ENCODE measurements at regions not wholly inside any gene's neighbourhood (a gene's known extent, or its start where the extent isn't known, plus 50 kb on each side); places are given as distances from the start of the nearest gene placed in this dataset.
A peak's percentile ranks its signal among the peaks of the same experiment; 100 is the strongest.

- Histone ChIP-seq H3K4me1 (ENCODE audit: insufficient read depth, low read length) (no peaks in the 10 kb centered on the region; the same call in 1 of the 2 replicates), H3K27me3 (ENCODE audit: insufficient read depth, low read length) (peaks cover 51% of the 10 kb centered on the region), H3K9me3 (ENCODE audit: insufficient read depth, low read depth, low read length) (no peaks in the 10 kb centered on the region), H3K36me3 (ENCODE audit: insufficient read depth, low read depth, low read length) (no peaks in the 10 kb centered on the region), H3K4me3 (ENCODE audit: low read length) (peak overlapping the region; percentile 78), H3K9ac (ENCODE audit: low read depth, low read length) (peak overlapping the region; percentile 54; the same call in 1 of the 2 replicates), H3K27ac (ENCODE audit: low read length) (no peak overlapping the region)
Measured at GRCh38 chr4:180057891-180058671, 2185.1 kb upstream of the TENM3 start.

GRCh38 chr4:180058691-180059215 lies 2184.4 kb upstream of the TENM3 start:
- Histone ChIP-seq H3K27me3 (ENCODE audit: insufficient read depth, low read length) (peaks cover 51% of the 10 kb centered on the region), H3K36me3 (ENCODE audit: insufficient read depth, low read depth, low read length) (no peaks in the 10 kb centered on the region), H3K9ac (ENCODE audit: low read depth, low read length) (no peak overlapping the region; the same call in 1 of the 2 replicates), H3K9me3 (ENCODE audit: insufficient read depth, low read depth, low read length) (no peaks in the 10 kb centered on the region), H3K27ac (ENCODE audit: low read length) (no peak overlapping the region), H3K4me1 (ENCODE audit: insufficient read depth, low read length) (no peaks in the 10 kb centered on the region; the same call in 1 of the 2 replicates), H3K4me3 (ENCODE audit: low read length) (peak overlapping the region; percentile 88)

- no peaks in the 10 kb centered on the region for H3K9me3 ChIP-seq (ENCODE audit: insufficient read depth, low read depth, low read length)
- no peak overlapping the region; the same call in 1 of the 2 replicates for H3K9ac ChIP-seq (ENCODE audit: low read depth, low read length)
- no peak overlapping the region for H3K27ac ChIP-seq (ENCODE audit: low read length)
- H3K27me3 ChIP-seq (ENCODE audit: insufficient read depth, low read length) = peaks cover 51% of the 10 kb centered on the region
- H3K36me3 ChIP-seq (ENCODE audit: insufficient read depth, low read depth, low read length) = no peaks in the 10 kb centered on the region
- peak overlapping the region; percentile 88 for H3K4me3 ChIP-seq (ENCODE audit: low read length)
- H3K4me1 ChIP-seq (ENCODE audit: insufficient read depth, low read length) = no peaks in the 10 kb centered on the region; the same call in 1 of the 2 replicates
Measured at GRCh38 chr4:180059216-180059881, 2183.9 kb upstream of the TENM3 start.

- no peaks in the 10 kb centered on the region; the same call in 1 of the 2 replicates for H3K4me1 ChIP-seq (ENCODE audit: insufficient read depth, low read length)
- H3K36me3 ChIP-seq (ENCODE audit: insufficient read depth, low read depth, low read length) = no peaks in the 10 kb centered on the region
- H3K4me3 ChIP-seq (ENCODE audit: low read length) = peak overlapping the region; percentile 88
- H3K9ac ChIP-seq (ENCODE audit: low read depth, low read length) = no peak overlapping the region
- no peak overlapping the region for H3K27ac ChIP-seq (ENCODE audit: low read length)
- H3K27me3 ChIP-seq (ENCODE audit: insufficient read depth, low read length) = peaks cover 51% of the 10 kb centered on the region
- H3K9me3 ChIP-seq (ENCODE audit: insufficient read depth, low read depth, low read length) = no peaks in the 10 kb centered on the region
Measured at GRCh38 chr4:180060159-180060889, 2182.9 kb upstream of the TENM3 start.

GRCh38 chr4:180081072-180081471 lies 2162.1 kb upstream of the TENM3 start:
- Histone ChIP-seq H3K4me3 (ENCODE audit: low read length) (no peak overlapping the region), H3K9ac (ENCODE audit: low read depth, low read length) (no peak overlapping the region), H3K9me3 (ENCODE audit: insufficient read depth, low read depth, low read length) (no peaks in the 10 kb centered on the region), H3K36me3 (ENCODE audit: insufficient read depth, low read depth, low read length) (no peaks in the 10 kb centered on the region), H3K27me3 (ENCODE audit: insufficient read depth, low read length) (no peaks in the 10 kb centered on the region), H3K27ac (ENCODE audit: low read length) (no peak overlapping the region), H3K4me1 (ENCODE audit: insufficient read depth, low read length) (peaks cover 10% of the 10 kb centered on the region; the same call in 1 of the 2 replicates)

- Histone ChIP-seq H3K27me3 (ENCODE audit: insufficient read depth, low read length) (no peaks in the 10 kb centered on the region), H3K27ac (ENCODE audit: low read length) (no peak overlapping the region), H3K4me3 (ENCODE audit: low read length) (no peak overlapping the region), H3K36me3 (ENCODE audit: insufficient read depth, low read depth, low read length) (no peaks in the 10 kb centered on the region), H3K9ac (ENCODE audit: low read depth, low read length) (no peak overlapping the region), H3K9me3 (ENCODE audit: insufficient read depth, low read depth, low read length) (no peaks in the 10 kb centered on the region), H3K4me1 (ENCODE audit: insufficient read depth, low read length) (no peaks in the 10 kb centered on the region)
Measured at GRCh38 chr4:180084561-180084960, 2158.6 kb upstream of the TENM3 start.

GRCh38 chr4:180086480-180087190 lies 2156.6 kb upstream of the TENM3 start:
- no peak overlapping the region for H3K9ac ChIP-seq (ENCODE audit: low read depth, low read length)
- H3K4me1 ChIP-seq (ENCODE audit: insufficient read depth, low read length) = no peaks in the 10 kb centered on the region
- no peaks in the 10 kb centered on the region for H3K9me3 ChIP-seq (ENCODE audit: insufficient read depth, low read depth, low read length)
- no peaks in the 10 kb centered on the region for H3K36me3 ChIP-seq (ENCODE audit: insufficient read depth, low read depth, low read length)
- no peak overlapping the region for H3K4me3 ChIP-seq (ENCODE audit: low read length)
- no peak overlapping the region for H3K27ac ChIP-seq (ENCODE audit: low read length)
- no peaks in the 10 kb centered on the region for H3K27me3 ChIP-seq (ENCODE audit: insufficient read depth, low read length)

GRCh38 chr4:180098586-180098985 lies 2144.6 kb upstream of the TENM3 start:
- Histone ChIP-seq H3K9ac (ENCODE audit: low read depth, low read length) (no peak overlapping the region), H3K4me1 (ENCODE audit: insufficient read depth, low read length) (no peaks in the 10 kb centered on the region), H3K27ac (ENCODE audit: low read length) (no peak overlapping the region), H3K4me3 (ENCODE audit: low read length) (no peak overlapping the region), H3K27me3 (ENCODE audit: insufficient read depth, low read length) (no peaks in the 10 kb centered on the region), H3K36me3 (ENCODE audit: insufficient read depth, low read depth, low read length) (no peaks in the 10 kb centered on the region), H3K9me3 (ENCODE audit: insufficient read depth, low read depth, low read length) (no peaks in the 10 kb centered on the region)

GRCh38 chr4:180099957-180100356 lies 2143.2 kb upstream of the TENM3 start:
- Histone ChIP-seq H3K9ac (ENCODE audit: low read depth, low read length) (no peak overlapping the region), H3K36me3 (ENCODE audit: insufficient read depth, low read depth, low read length) (no peaks in the 10 kb centered on the region), H3K27ac (ENCODE audit: low read length) (no peak overlapping the region), H3K4me3 (ENCODE audit: low read length) (no peak overlapping the region), H3K27me3 (ENCODE audit: insufficient read depth, low read length) (no peaks in the 10 kb centered on the region), H3K9me3 (ENCODE audit: insufficient read depth, low read depth, low read length) (no peaks in the 10 kb centered on the region), H3K4me1 (ENCODE audit: insufficient read depth, low read length) (no peaks in the 10 kb centered on the region)

GRCh38 chr4:180100433-180101344 lies 2142.5 kb upstream of the TENM3 start:
- Histone ChIP-seq H3K4me3 (ENCODE audit: low read length) (no peak overlapping the region), H3K27ac (ENCODE audit: low read length) (no peak overlapping the region), H3K4me1 (ENCODE audit: insufficient read depth, low read length) (no peaks in the 10 kb centered on the region), H3K9me3 (ENCODE audit: insufficient read depth, low read depth, low read length) (no peaks in the 10 kb centered on the region), H3K36me3 (ENCODE audit: insufficient read depth, low read depth, low read length) (no peaks in the 10 kb centered on the region), H3K9ac (ENCODE audit: low read depth, low read length) (no peak overlapping the region), H3K27me3 (ENCODE audit: insufficient read depth, low read length) (no peaks in the 10 kb centered on the region)

All from iPS-20b (cell line).